IPS-18c (cell line): ENCODE measurements at regions not wholly inside any gene's neighbourhood (a gene's known extent, or its start where the extent isn't known, plus 50 kb on each side); places are given as distances from the start of the nearest gene placed in this dataset.

ENCODE experiments used
- H3K4me3 ChIP-seq: 2 replicates; pipeline ENCODE4 v1.7.0; 2013; ENCODE audit warnings: low read depth, mild to moderate bottlenecking, low read length, moderate library complexity; ENCODE audit not compliant: insufficient read depth
- H3K9me3 ChIP-seq: one replicate; pipeline ENCODE4 v1.6.1; 2013; ENCODE audit warnings: mild to moderate bottlenecking, low read length, moderate library complexity; ENCODE audit not compliant: control insufficient read depth, insufficient read depth

DNA sequence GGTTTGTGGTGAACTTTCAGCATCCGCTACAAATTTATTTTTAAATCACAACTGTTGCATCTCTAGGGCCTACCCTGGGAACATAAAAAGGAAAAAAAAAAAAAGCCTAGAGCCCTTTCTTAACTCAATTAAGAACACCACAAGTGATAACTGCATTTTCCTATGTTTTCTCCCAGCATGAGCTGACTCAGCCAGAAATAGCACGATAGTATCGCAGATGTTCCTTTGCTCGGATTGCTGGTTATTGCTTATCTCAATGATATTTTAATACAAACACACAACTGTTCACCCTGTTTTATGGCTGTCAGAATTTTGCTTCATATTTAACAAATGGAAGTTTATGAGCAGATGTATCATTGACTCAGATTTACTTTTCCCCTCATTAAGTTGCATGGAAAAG, 251.8 kb upstream of the SUCLG2 start:
- Histone ChIP-seq H3K9me3 (no peaks in the 10 kb centered on the region), H3K4me3 (no peak overlapping the region)

DNA sequence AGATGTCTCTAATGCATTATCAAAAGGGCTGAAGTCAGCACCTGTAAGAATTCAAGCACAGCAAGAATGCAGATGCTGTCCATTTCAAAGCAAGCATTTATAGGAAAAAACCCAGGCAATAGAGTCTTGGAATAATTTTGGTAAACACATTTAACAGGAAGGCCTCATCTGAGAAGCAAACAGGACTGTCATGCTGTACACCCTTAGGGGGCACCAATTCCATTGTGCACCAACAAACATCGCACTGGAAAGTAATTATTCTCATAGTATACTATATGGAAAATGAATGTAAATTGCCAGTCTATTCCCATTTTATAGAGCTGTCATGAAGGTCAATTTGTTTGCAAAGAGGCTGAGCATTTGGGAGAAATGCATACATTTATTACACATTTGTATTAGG, 247.3 kb upstream of the SUCLG2 start:
- H3K9me3 ChIP-seq = no peaks in the 10 kb centered on the region
- no peak overlapping the region for H3K4me3 ChIP-seq

DNA sequence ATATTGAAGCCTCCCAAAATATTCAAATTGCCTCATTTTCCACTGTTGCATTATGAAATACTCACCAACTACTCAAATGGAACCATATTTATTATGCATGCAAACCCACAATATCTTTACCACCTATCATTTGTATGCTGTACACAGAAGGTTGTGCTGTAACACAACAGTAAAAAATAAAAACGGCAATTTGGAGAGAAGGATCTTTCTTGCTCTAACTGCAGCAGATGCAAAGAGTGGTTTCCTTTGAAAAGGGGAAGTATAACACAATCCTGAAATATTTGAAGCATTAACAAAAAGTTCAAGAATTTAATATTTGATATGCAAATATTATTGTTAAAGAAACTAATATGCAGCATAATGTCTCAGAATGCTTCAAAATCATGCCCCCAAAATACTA, 244.5 kb upstream of the SUCLG2 start:
- Histone ChIP-seq H3K9me3 (no peaks in the 10 kb centered on the region), H3K4me3 (no peak overlapping the region)

DNA sequence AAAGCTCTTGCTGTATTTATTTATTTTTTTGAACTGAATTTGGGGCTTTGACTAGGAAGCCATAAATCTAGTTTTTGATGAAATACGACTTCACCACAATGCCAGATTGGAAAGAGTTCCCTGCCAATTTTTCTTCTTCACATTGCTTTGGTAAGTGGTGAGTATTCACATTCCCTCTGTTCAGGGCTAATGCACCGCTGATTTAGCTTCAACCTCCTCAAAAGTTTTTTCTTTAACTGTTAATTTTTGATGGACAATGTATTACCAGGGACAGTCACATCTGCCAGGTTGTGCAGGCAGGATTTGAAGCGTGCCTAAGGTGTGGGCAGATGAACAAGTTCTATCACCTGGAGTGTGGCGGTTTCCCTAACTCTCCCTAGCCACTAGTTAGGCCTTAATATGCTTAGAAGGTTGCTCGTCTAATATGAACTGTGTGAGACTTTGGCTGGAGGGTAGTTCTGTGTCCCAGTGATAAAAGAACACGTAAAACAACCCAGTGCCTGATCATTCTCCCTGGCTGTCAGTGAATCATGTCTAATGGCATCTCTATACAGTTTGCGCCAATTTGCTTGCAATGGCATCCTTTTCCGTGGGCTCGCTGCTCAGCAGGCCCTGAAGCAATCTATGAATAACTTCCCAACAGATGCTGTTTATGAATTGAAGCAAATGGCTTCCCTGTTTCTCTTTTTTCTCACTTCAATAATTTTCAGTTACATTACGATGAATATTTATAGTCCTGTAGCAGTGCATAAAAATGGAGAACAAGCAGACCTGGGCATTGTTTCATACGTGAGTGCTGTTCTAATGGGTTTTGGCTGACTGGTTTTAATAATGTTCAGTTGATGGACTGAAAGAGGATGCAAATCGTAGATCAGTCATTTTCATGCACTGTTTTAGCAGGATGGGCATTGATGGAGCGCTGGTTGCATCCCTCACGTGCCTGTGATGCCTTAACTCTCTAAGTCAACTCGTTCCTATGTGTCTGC, 243.2 kb upstream of the SUCLG2 start:
- no peak overlapping the region for H3K4me3 ChIP-seq

DNA sequence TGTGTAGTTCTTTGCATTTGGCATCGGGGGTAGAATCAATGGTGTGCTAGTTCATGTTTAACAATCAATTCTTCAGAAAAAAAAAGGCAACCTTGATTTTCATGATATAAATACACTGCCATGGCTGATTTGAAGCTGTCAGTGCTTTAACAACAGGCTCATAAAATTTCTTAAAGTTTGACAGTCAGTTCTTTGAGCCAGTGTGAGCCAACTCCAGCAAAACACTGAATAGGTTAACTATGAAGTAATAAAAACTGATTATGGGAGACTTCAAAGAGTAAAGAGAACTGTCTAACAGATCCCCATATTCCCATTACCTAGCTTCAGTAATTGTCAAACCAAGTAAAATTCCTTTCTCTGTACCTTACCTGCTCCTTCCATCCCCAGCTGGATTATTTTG, 241.7 kb upstream of the SUCLG2 start:
- no peaks in the 10 kb centered on the region for H3K9me3 ChIP-seq

More for the DNA sequence above, 243.2 kb upstream of the SUCLG2 start:
- no peaks in the 10 kb centered on the region for H3K9me3 ChIP-seq

DNA sequence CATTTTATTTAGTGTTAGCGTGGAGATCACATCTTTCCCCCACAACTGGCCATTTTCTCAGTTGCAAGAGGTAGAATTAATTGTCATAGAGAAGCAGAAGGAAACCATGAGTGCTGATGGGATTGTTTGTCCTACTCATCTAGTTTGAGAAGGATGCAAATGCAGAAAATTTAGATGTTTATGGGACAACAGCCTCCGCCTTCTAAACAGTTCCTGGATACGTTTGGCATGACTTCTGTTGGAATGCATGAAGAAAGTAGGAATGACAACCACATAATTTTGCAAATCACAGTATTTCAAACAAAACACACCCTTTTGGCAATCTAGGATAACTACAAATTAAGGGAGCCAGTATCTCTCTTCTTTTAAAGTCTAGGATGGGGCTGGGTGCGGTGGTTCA, 240.1 kb upstream of the SUCLG2 start:
- H3K4me3 ChIP-seq = no peak overlapping the region
- H3K9me3 ChIP-seq = no peaks in the 10 kb centered on the region

More for the DNA sequence above, 241.7 kb upstream of the SUCLG2 start:
- no peak overlapping the region for H3K4me3 ChIP-seq

DNA sequence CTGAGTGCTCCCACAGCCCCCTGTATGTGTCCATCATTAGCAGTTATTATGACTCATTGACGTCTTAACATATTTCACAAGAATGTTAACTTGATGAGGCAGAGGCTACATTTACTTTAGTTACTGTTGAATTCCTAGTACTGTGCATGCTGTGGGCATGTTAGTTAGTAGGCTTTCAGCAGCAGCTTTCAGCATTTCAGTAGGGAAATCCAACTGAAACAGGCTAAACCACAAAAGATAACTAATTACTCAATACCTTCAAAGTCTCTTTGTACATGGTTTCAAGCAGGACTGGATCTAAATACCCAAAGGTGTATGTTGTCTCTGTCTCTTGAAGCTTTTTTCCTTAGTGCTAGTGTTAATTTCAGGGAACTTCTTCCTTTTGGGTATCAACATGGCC, 229.9 kb upstream of the SUCLG2 start:
- no peaks in the 10 kb centered on the region for H3K9me3 ChIP-seq
- no peak overlapping the region for H3K4me3 ChIP-seq

DNA sequence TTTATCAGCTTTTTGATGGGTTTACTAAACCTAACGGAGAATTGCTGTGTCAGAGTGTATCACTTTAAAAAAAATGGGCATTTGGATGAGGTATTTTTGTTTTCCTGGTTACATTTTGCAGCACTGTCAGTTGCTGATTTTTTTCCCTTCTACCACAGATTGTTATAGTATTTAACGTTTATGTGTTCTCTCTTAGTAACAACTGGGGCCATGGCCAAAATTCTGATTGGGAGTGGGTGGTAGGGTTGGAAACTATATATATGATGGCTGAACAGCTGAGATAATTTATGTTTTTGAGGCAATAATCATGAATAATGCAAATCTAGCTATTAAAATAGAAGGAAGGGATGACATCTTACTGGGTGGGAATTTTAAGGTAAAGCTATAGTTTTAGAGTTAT, 229.4 kb upstream of the SUCLG2 start:
- H3K9me3 ChIP-seq = no peaks in the 10 kb centered on the region
- no peak overlapping the region for H3K4me3 ChIP-seq

DNA sequence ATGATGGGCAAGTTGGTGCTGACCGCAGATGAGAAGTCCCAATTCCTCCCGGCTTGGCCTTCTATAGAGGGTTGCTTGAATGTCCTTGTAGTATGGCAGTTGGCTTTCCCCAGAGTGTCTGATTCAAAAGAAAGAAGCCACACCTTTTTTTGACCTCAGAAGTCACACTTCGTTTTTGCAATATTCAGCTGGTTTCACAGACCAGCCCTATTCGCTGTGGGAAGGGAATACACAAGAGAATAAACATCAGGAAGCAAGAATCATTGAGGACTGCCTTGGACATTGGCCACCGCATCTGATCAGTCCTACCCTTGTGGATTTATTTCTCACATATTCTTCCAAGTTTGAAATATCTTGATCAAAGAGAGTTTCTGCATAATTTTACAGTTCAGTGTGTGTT, 228.6 kb upstream of the SUCLG2 start:
- Histone ChIP-seq H3K9me3 (no peaks in the 10 kb centered on the region), H3K4me3 (no peak overlapping the region)

DNA sequence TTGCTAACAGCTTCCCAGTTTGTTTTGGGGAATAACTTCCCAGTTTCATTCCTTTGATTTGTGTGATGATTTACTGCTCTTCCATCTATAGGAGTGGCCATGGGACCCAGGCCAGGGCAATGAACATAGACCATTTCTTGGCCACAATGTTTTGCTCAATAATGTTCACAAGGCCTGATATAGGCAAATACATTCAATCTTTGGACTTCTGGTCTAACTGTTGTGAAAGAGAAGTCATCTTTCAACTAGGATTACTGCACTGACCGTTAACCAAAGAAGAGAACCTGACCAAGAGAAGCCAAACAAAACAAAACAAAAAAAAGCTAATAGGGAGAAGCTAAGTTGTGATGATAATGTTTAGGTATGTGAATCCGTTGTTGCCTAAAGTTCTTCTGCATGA, 221.8 kb upstream of the SUCLG2 start:
- Histone ChIP-seq H3K4me3 (no peak overlapping the region), H3K9me3 (no peaks in the 10 kb centered on the region)

DNA sequence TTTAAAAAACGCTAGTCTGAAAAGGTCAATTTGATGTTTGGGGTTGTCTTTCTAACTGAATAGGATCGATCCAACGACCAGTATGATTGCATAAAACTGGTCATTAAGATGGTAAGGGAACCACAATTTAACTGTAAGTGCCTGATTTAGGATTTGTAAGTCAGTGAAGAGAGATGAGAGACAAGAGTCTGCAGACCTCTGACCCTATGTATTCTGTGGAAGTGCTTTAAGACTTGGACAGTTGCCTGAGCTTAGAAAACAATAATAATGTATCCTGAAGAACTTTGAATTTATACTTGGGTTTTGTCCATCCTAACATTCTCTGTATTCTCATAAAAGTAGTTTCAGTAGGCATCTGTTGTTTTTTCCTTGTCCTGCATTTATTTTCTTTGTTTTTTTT, 221.4 kb upstream of the SUCLG2 start:
- no peaks in the 10 kb centered on the region for H3K9me3 ChIP-seq
- no peak overlapping the region for H3K4me3 ChIP-seq

DNA sequence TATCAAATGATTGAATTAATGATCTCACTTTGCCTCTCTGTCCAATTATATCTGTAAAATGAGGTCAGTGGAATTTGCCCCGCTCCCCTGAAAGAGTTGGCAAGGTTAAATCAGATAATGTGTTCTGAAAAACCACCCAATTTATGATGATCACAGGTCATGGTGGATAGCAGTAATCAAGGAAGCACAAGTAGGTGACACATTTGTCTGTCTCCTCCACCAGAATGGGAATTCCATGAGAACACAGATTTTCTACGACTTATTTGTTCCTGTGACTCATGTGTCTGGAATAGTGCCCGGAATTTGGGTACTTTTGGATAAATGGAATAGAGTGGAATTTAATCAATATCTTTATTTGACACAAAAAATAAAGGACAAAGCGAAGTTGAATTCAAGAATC, 220.9 kb upstream of the SUCLG2 start:
- no peaks in the 10 kb centered on the region for H3K9me3 ChIP-seq

DNA sequence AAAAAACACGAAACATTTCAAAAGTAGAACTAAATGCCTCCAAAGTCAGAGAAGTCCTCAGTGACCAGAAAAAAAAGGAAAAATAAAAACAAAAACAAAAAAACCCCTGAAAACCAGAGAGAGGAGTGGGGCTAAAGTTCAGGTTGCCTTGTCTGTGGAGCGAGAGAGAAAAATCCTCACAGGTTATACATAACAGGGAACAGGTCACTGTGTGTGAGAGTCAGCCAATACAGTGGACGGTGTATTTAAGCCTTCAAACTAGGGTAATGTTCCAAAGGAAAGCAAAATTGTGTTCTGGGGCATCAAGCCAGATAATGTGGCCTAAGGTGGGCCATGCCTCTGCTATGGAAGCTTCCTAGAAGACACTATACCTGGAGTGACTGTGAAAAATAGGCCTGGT, 216.1 kb upstream of the SUCLG2 start:
- H3K9me3 ChIP-seq = no peaks in the 10 kb centered on the region

More for the DNA sequence above, 220.9 kb upstream of the SUCLG2 start:
- H3K4me3 ChIP-seq = no peak overlapping the region

DNA sequence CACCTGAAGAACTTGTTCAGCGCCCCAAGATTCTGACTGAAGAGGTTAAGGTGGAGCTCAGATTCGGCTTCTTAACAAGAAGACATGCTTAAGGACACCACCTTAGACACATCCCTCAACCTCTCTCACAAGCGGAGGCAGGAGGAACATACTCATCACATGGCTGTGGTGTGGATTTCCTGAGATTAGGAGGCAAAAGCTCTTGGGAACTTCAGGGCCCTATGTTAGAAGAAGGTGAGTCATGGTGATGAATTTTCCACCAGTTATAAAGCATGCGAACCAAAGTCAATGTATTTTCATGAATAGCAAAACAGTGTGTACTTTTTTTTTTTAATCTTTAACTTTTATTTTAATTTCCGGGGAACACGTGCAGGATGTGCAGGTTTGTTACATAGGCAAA, 212.2 kb upstream of the SUCLG2 start:
- H3K4me3 ChIP-seq = no peak overlapping the region
- H3K9me3 ChIP-seq = no peaks in the 10 kb centered on the region

More for the DNA sequence above, 216.1 kb upstream of the SUCLG2 start:
- no peak overlapping the region for H3K4me3 ChIP-seq

DNA sequence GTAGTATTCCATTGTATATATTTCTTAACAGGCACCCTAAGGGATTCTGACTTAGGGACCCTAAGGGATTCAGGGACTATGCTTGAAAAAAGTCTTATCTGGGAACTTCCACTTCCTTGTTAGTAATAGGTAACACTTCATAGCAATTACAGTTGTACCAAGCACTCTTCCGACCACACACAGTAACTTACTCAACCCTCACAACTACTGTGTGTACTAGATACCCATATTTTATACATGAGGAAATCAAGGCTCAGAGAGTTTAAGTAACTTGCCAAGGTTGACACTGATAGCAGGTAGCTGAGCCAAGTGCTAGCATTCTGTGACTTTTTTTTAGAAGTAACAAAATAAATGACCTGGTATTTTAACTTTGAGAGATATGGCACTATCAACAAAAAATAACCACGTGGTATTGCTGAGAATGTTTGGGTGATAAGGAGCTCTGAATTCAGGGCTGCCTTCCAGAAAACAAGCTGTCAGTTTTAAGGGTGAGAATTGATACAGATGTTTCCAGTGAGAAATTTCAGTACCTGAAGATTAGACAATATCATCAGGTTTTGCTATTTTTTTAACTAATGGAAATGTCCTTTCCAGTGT, 210.3 kb upstream of the SUCLG2 start:
- no peak overlapping the region for H3K4me3 ChIP-seq
- peaks cover 2% of the 10 kb centered on the region for H3K9me3 ChIP-seq

DNA sequence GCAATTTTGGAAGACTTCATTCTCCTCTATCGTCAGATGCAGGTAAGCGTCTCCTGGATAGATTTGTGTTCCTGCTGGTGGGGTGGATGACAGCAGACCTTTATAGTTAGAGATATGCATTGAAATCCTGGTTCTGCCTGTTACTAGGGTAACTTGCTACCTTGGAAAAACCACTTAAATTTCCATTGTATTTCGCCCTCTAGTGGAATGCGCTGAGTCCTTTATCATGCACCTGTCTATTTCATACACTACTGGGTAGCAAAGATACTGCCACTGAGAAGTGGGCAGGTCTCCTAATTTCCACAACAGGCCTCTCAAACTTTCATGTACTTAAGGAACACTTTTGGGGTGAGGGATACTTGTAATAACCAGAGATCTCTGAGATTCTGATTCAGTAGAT, 209.5 kb upstream of the SUCLG2 start:
- no peak overlapping the region for H3K4me3 ChIP-seq

DNA sequence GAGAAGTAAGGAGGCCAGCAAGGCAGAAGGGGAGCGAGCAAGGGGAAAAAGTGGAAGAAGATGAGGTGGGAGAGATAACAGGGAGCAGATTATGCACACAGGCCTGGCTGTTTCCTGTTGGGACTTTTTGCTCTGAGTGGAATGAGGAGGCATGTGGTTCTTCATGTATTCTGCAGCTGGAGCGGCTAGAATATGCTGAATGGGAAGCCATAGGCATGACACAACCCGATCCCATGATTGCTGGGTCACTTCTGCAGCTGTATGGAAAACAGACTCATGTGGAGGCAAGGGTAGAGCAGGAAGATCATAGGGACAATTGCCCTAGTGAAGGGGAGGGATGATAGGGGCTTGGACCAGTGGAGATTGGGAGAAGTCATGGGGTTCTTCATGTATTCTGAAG, 206.0 kb upstream of the SUCLG2 start:
- H3K9me3 ChIP-seq = peaks cover 2% of the 10 kb centered on the region
- no peak overlapping the region for H3K4me3 ChIP-seq

More for the DNA sequence above, 209.5 kb upstream of the SUCLG2 start:
- peaks cover 2% of the 10 kb centered on the region for H3K9me3 ChIP-seq

DNA sequence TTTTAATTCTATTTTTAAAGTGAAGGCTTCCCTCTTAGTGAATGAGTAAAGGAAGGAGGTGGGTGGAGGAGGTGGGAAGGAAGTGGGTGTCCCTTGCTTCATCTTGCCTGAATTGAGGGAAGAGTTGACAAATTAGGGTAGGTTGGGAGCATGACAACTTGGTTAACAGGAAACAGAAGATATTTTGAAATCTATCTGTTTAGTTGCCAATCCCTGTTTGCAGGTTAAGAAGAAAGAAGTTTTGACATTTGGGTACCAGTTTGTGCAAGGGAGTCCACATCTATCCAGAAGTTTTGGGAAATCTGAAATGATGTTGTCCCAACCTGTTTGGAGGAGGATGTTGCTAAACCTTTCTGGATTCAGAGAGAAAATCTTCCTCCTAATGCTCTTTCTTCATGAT, 204.1 kb upstream of the SUCLG2 start:
- no peak overlapping the region for H3K4me3 ChIP-seq
- H3K9me3 ChIP-seq = peaks cover 2% of the 10 kb centered on the region
